GM18951 (cell line): ENCODE measurements at regions not wholly inside any gene's neighbourhood (a gene's known extent, or its start where the extent isn't known, plus 50 kb on each side); places are given as distances from the start of the nearest gene placed in this dataset.
"Not testable (repeated sequence)": the region's sequence is repeated elsewhere in the genome, so short reads cannot be mapped to it uniquely, and the experiment has no call there.

Source experiments
- in situ Hi-C: fragments of 300-500 bp; cut with MboI; formaldehyde crosslinking; loops from one replicate; pipeline ENCODE4 v1.12.0; 2022; ENCODE audit warnings: low sequenced_read_pairs, mixed read lengths, inconsistent platforms; ENCODE audit not compliant: unreplicated experiment

GRCh38 chr11:67878666-67879065, 125.2 kb downstream of the UNC93B1 start:
- in situ Hi-C loops = not testable (repeated sequence)

- in situ Hi-C loops = not testable (repeated sequence)
These were observed 126.6 kb downstream of the UNC93B1 start for GRCh38 chr11:67877316-67877715.

GRCh38 chr11:67873223-67873622, 130.7 kb downstream of the UNC93B1 start:
- in situ Hi-C loops = not testable (repeated sequence)

GRCh38 chr11:67871168-67871567, 132.7 kb downstream of the UNC93B1 start:
- in situ Hi-C loops = not testable (repeated sequence)

- in situ Hi-C loops = not testable (repeated sequence)
These were observed 141.0 kb downstream of the UNC93B1 start for GRCh38 chr11:67862896-67863295.

- in situ Hi-C loops = not testable (repeated sequence)
These were observed 144.3 kb downstream of the UNC93B1 start for GRCh38 chr11:67859513-67860161.

GRCh38 chr11:67850747-67851146, 153.2 kb downstream of the UNC93B1 start:
- in situ Hi-C loops = not testable (repeated sequence)

- in situ Hi-C loops = not testable (repeated sequence)
These were observed 154.1 kb downstream of the UNC93B1 start for GRCh38 chr11:67849766-67850165.

- in situ Hi-C loops = not testable (repeated sequence)
These were observed 155.7 kb downstream of the UNC93B1 start for GRCh38 chr11:67847896-67848875.

- in situ Hi-C loops = not testable (repeated sequence)
These were observed 157.6 kb downstream of the UNC93B1 start for GRCh38 chr11:67846303-67846702.

- in situ Hi-C loops = not testable (repeated sequence)
These were observed 158.6 kb downstream of the UNC93B1 start for GRCh38 chr11:67845296-67845695.

- in situ Hi-C loops = not testable (repeated sequence)
These were observed 163.3 kb downstream of the UNC93B1 start for GRCh38 chr11:67840599-67840998.

GRCh38 chr11:67830152-67830551, 155.7 kb upstream of the ALDH3B2 start:
- in situ Hi-C loops = not testable (repeated sequence)

GRCh38 chr11:67826951-67827296, 152.5 kb upstream of the ALDH3B2 start:
- in situ Hi-C loops = not testable (repeated sequence)

- in situ Hi-C loops = not testable (repeated sequence)
These were observed 151.9 kb upstream of the ALDH3B2 start for GRCh38 chr11:67826028-67826950.

GRCh38 chr11:67824861-67825260, 150.4 kb upstream of the ALDH3B2 start:
- in situ Hi-C loops = not testable (repeated sequence)
